T-helper 9 cell (primary cell): ENCODE measurements at regions not wholly inside any gene's neighbourhood (a gene's known extent, or its start where the extent isn't known, plus 50 kb on each side); places are given as distances from the start of the nearest gene placed in this dataset.

ENCODE experiments used
- DNase-seq: peaks from one replicate; pipeline ENCODE4 v3.0.0-alpha.2; 2020

GRCh38 chr6:19042420-19042819 is 655.3 kb downstream of the RNF144B start:
- DNase-seq, result no peak

DNA sequence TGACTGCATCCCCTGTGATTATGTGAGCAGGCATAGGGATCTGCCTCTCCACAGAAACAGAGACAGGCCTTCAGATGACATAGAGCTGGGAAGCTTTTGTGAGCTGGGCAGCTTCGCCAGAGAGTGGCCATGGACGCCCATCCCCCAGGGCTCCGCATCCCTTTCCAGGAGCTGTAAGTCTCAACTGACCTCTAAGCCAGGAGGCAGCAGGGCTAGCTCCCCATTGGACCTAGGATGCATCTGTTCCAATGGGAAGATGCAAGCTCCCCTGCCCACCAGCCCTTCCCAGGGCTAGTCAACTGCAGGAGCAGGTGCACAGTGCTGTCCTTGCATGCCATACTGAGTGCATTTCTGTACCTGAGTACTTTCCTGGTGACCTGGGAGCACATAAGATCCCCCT is 663.6 kb downstream of the RNF144B start:
- DNase-seq, result no peak

DNA sequence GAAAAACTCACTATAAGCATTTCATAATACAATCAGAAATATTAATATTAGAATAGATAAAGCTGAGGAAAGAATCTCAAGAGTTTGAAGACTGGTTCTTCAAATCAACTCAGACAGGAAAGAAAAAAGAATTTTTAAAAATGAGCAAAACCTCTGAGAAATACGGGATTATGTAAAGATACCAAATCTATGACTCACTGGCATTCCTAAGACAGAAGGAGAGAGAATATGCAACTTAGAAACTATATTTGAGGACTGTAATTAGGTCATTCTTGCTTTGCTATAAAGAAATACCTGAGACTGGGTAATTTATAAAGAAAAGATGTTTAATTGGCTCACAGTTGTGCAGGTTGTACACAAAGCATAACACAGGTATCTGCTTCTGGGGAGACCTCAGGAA is 665.1 kb downstream of the RNF144B start:
- DNase-seq, result no peak

DNA sequence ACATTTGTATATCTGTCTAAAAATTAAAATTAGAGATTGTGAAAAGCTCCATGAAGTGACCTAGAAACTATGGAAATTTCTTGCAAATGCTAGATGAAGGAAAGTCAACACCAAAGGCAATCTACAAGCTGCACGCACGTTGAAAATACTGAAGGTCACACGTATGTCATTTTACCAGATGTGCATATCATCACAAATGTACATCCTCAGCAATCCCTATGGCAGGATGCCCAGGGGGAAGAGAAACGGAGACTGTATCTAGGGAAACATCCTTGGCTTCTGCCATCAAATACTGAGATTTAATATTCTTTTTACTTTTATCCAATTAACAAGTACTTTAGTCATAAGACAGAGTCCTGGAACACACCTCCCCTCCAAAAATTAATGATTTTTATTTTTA is 672.0 kb downstream of the RNF144B start:
- no peak for DNase-seq

GRCh38 chr6:19067165-19067564 is 680.0 kb downstream of the RNF144B start:
- DNase-seq, result no peak

- DNase-seq, result no peak
These were observed 683.4 kb downstream of the RNF144B start for GRCh38 chr6:19070520-19070919.

DNA sequence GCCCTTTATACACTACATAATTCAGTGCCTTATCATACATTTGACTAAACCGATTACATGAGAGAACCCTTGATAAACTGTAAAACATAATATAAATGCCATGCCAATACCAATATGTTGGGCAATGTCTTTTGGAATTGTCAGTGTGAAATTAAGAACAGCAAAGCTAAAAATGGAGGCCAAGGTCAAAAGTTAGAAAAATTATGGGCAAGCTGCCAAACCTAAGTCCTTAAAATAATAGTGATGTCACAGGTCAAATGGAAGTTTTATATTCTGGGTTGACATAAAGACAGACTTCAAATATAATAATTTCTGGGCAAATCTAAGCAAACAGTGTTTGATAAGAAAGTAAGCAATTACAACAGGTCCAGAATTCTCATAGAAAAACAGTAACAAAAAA is 696.7 kb downstream of the RNF144B start:
- DNase-seq, result no peak

GRCh38 chr6:19086480-19086879 is 699.3 kb downstream of the RNF144B start:
- DNase-seq, result no peak

DNA sequence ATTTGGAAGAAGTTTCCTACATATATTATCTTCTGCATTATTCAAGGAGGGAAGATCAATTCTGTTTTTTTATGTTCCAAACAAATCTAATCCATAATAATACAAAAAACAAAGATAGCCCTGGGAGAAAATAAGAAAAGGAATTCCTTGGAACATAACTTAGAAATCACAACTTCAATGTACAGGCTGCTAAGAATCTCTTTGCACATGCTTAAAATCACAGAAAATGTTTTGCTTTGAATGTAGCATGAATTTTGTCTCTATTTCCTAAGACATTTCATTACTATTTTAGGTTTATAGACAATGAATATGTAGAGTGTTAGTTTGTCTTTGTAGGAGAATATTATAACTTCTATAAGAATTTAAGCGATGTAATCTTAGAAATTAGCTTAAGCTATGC is 700.1 kb downstream of the RNF144B start:
- no peak for DNase-seq

GRCh38 chr6:19087897-19088296 is 700.7 kb downstream of the RNF144B start:
- no peak for DNase-seq

GRCh38 chr6:19100752-19101151 is 713.6 kb downstream of the RNF144B start:
- DNase-seq, result no peak

- no peak for DNase-seq
These were observed 715.8 kb downstream of the RNF144B start for GRCh38 chr6:19102936-19103335.

GRCh38 chr6:19107468-19107867 is 720.3 kb downstream of the RNF144B start:
- DNase-seq, result no peak

- no peak for DNase-seq
These were observed 715.6 kb upstream of the ID4 start for GRCh38 chr6:19121521-19121920.

DNA sequence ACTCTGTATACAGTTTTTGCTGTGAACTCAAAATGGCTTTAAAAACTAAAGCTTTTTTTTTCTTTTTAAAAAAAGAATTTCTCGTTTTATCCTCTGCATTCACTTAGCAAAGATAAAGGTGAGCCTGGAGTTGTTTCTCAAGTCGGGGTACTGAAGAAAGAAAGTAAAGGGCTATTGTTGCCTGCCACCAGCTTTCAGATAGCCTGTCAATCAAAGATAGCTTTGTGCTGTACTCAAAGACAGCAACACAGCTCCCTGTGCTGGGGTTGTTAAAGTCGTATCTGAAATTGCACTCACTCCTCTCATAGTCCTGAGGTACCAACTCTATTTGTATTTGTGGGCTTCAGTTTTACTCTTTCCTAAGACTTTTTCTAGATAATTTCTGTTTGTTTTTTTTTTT is 710.1 kb upstream of the ID4 start:
- no peak for DNase-seq

- DNase-seq, result no peak
These were observed 708.5 kb upstream of the ID4 start for GRCh38 chr6:19128701-19129100.

GRCh38 chr6:19135706-19136105 is 701.5 kb upstream of the ID4 start:
- no peak for DNase-seq

DNA sequence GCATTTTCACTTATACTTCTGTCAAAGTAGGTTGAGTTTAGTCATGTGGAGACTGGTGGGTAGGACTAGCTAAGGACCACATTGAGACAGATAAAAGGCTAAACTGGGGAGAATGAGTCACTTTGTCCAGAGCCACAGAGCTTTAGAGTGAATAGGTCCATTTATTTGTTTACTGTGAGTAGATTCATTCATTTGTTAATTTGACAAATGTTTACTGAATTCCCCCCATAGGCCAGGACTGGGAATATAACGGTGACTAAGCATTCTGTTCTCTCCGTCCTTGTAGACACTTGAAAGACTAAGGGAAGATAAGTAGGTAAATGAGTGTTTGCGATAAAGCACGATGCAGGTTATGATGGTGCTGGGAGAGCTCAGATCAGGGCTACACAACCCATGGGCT is 699.7 kb upstream of the ID4 start:
- DNase-seq, result no peak

- DNase-seq, result no peak
These were observed 694.9 kb upstream of the ID4 start for GRCh38 chr6:19142275-19142674.

- DNase-seq, result no peak
These were observed 686.9 kb upstream of the ID4 start for GRCh38 chr6:19150307-19150706.

GRCh38 chr6:19153270-19153980 is 683.7 kb upstream of the ID4 start:
- DNase-seq, result no peak

DNA sequence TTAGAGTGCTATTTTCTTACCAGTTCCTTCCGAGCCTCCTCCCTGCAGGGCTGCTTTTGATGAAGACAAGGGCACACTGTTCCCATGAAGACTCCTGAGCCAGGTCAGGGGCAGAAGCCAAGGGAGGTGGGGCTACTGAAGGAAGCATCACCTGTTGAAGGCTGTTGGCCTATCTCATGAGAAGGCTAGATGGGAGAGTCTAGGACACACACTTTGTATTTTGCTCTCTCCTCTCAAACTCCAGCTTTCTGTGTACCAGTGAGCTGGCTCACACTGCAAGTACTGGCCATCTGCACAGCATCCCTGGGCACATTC is 683.2 kb upstream of the ID4 start:
- DNase-seq, result no peak

DNA sequence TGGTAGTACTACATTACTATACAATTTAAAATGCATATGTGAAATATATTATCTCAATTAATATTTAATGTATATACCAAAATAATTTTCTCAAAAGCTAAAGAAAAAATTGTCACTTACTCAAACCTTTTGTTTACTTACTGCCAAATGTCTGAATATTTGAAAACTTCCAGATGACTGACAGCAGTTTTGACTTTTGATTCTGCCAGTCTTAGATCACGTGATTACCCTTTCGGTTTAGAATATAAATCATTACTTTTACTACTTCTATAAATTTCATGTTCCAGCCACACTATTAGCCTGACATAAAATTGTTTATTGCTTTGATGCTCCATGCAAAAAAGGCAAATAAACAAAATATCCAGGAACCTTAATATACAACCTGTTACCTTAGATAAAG is 680.7 kb upstream of the ID4 start:
- DNase-seq, result no peak

- DNase-seq, result no peak
These were observed 679.7 kb upstream of the ID4 start for GRCh38 chr6:19157486-19157885.

DNA sequence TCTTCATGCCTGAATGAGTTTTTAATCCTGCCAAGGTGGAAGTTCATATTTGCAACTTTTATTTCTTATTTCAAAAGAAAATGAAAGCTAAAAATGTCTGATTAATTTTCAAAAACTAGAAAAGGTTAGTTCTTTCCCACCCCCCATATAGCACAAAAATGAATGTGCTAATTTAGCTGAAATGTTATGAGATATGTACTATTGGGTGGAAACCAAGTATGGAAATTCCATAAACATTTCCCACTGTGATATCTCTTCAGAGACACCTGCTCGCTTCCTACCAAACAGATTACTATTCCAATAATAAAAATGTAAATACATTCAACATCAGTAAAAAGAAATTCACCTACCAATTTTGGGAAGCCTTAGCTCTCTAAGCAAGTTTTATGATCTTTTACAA is 678.6 kb upstream of the ID4 start:
- no peak for DNase-seq

- DNase-seq, result no peak
These were observed 678.1 kb upstream of the ID4 start for GRCh38 chr6:19159089-19159488.
